DMS 273 treated with DMSO at 0.1 percent for 48 hours (cell line): ENCODE measurements at regions not wholly inside any gene's neighbourhood (a gene's known extent, or its start where the extent isn't known, plus 50 kb on each side); places are given as distances from the start of the nearest gene placed in this dataset.
"Not testable (repeated sequence)": the region's sequence is repeated elsewhere in the genome, so short reads cannot be mapped to it uniquely, and the experiment has no call there.

Experiments used
- DNase-seq: peaks from one replicate; lab custom pipeline; 2025; lab: John Stamatoyannopoulos, UW

DNA sequence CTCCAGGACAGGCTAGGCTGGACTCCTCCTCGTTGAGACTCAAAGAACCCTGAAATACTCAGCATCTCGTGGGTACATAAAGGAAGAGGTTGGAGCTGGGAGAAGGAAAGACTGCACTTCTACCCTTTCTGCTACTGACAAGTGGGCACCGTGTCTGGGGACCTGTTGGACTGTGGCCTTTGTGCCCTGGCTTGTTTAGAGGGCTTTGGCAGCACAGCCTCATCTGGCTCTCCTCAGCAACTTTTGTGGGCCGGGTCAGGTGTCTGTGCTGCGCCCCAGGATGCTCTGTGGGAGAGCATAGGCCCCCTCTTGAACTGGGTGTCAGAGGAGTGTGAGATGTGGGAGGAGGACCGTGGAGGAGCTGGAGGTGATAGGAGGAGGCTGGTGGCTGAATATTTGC is 142.4 kb downstream of the FCRL5 start:
- no peak for DNase-seq

GRCh38 chr1:157407917-157408525 is 144.3 kb downstream of the FCRL5 start:
- DNase-seq: no peak

DNA sequence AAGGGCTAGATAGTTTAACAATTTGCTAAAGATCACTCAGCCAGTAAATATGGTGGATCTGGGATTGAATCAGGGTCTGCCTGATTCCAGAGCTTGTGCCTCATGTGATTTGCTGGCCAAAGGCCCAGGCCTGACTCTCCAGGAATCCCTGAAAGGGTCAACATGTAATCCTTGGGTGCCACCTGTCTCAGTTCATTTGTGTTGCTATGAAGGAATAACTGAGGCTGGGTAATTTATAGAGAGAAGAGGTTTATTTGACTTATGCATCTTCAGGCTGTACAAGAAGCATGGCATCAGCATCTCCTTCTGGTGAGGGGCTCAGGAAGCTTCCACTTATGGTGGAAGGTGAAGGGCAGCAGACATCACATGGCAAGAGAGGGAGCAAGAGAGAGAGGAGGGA is 144.9 kb downstream of the FCRL5 start:
- DNase-seq: no peak

- no peak for DNase-seq
Measured at GRCh38 chr1:157405662-157406061, 146.7 kb downstream of the FCRL5 start.

DNA sequence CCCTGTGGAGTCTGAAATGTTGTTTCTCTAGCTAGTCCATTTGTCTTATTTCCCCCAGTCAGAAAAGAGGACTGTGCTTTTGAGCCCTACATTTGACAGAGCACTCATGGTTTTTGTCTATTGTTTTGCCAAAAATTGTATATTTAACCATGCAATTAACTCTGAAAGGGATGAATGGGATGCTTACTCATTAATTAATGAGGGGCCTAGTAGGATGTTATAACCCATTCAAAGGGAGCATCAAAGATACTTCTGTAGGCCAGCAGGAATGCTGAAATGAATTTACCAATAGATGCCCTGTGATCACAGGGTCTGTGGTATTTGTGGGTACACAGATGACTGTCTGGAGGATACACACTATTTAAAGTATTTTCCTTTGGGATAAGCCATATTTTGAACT is 147.7 kb downstream of the FCRL5 start:
- DNase-seq: no peak

DNA sequence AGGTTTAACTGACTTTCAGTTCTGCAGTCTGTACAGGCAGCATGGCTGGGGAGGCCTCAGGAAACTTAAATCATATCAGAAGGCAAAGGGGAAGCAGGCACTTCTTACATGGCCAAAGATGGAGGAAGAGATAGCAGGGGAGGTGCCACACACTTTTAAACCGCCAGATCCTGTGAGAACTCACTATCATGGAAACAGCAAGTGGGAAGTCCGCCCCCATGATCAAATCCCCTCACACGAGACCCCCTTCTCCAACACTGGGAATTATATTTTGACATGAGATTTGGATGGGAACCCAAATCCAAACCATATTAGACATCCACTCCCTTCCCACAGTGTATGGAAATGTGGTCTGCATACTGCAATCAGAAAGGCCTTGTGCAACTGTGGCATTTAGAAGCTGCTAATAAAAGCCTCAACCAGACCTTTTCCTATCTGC is 148.2 kb downstream of the FCRL5 start:
- no peak for DNase-seq

GRCh38 chr1:157403608-157404007 is 148.7 kb downstream of the FCRL5 start:
- DNase-seq: no peak

- no peak for DNase-seq
Measured at GRCh38 chr1:157403203-157403602, 149.1 kb downstream of the FCRL5 start.

- DNase-seq: no peak
Measured at GRCh38 chr1:157400766-157401165, 151.5 kb downstream of the FCRL5 start.

DNA sequence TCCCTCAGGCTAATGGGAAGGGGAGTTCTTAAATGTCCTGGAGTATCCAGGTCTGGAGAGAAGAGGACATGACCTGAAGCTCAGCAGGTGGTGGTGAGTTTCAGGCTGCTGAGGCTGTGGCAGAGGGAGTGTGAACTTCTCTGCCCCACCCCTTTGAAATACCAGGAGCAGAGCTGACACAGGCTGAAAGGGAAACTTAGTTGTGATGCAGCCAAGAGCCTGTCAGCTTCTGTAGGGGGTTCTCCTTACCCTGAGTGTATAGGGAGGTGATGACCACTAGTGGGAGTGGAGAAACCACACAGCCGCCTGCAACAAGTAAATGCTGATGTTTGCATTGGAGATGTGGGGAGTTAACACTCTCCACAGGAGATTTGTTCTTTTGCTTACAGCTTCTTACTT is 152.3 kb downstream of the FCRL5 start:
- no peak for DNase-seq

DNA sequence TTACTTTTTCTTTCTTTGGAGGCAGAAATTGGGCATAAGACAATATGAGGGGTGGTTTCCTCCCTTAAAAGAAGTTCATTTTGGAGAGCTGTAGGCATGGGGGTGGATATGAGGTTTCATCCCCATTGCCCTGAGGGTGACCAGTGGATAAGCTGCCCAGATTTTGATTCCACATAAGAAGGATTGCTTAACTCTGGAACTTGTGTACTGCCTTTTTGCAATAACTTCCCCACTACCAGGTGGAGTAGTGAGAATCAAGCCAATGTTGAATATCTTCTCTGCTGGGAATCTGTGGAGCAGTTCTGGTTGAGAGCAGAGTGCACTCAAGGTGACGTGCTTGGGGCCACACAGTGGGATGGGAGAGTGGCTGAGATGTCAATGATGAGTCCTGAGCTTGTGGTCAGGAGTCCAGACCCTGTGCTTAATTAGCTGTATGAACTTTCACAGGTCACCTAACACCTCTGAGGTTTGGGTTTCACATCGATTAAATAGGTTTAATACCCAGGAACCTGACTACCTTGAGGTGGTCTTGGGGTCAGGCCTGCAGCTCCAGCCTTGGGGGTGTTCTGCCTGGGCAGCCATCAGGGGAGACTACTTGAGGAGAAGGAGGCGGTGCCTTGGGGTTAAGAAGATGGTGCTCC is 152.9 kb downstream of the FCRL5 start:
- no peak for DNase-seq

GRCh38 chr1:157390651-157391050 is 161.7 kb downstream of the FCRL5 start:
- no peak for DNase-seq

DNA sequence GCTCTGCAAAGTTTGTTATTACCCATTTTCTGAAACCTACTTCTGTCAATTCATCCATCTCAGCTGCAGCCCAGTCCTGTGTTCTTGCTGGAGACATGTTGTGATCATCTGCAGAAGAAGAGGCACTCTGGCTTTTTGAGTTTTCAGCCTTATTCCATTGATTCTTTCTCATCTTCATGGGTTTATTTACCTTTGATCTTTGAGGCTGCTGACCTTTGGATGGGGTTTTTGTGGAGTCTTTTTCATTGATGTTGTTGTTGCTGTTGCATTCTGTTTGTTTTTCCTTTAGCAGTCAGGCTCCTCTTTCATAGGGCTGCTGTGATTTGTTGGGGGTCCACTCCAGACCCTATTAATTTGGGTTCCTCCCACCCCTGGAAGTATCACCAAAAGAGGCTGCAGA is 164.3 kb downstream of the FCRL5 start:
- DNase-seq: no peak

- DNase-seq: no peak
Measured at GRCh38 chr1:157384258-157384657, 168.1 kb downstream of the FCRL5 start.

- no peak for DNase-seq
Measured at GRCh38 chr1:157382351-157382750, 170.0 kb downstream of the FCRL5 start.

DNA sequence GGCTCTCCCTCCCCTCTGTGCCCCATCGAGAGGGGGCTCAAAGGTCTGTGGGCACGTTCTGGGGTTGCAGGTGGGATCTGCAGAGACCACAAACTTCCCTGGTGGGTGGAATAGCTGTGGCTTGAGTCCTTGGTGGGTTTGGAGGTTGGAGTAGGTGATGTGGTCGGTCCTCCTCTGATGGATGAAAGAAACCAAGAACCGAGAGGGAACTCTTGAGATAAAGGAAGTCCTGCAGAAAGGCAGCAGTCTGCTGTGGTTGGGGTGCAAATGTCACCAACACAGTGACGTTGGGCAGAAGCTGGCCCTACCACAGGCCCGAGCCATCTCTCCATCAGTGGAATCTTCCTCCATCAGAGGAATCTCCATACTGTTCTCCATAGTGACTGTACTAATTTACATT is 171.8 kb downstream of the FCRL5 start:
- no peak for DNase-seq

DNA sequence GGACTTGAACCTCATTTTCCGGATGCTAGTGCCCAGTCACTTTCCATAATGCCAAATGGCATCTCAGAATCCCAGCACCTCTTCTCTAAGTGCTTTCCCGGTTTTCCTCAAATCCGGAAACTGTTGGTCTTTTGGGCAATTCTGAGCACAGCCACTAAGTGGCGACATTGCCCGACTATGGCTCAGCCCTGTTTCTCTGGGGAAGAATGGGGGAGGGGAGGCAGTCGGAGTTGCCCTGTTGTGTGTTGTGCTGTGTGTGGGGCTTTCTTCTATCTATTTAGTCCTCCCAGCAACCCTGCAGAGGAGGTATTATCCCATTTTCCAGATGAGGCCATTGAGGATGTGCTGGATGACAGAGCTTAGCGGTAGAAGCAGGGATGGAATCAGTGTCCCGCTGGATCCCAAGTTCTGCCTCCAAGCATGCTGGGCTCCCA is 175.0 kb downstream of the FCRL5 start:
- not testable (repeated sequence) for DNase-seq

- DNase-seq: no peak
Measured at GRCh38 chr1:157376681-157377080, 175.6 kb downstream of the FCRL5 start.

- DNase-seq: not testable (repeated sequence)
Measured at GRCh38 chr1:157372311-157372710, 180.0 kb downstream of the FCRL5 start.

- DNase-seq: no peak
Measured at GRCh38 chr1:157371826-157372225, 180.5 kb downstream of the FCRL5 start.

- DNase-seq: no peak
Measured at GRCh38 chr1:157371221-157371620, 181.1 kb downstream of the FCRL5 start.

DNA sequence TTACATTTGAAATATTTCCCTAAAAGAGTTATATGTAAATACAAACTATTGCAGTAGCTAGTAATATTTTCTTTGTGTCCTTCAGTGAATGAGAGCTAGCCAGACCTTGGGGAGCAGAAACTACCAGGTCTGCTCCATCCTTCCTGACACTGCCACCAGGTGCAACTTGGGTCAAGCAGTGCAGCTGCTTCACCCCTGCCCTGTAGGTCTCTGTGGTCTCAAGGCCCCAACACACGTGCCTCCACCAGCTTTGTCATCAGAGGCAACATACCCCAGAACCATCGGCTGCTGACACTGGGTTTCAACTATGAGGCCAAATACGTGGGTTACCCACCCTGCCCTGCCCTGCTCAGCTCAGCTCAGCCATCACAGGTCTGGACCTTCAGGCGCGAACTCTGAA is 181.6 kb downstream of the FCRL5 start:
- DNase-seq: no peak

DNA sequence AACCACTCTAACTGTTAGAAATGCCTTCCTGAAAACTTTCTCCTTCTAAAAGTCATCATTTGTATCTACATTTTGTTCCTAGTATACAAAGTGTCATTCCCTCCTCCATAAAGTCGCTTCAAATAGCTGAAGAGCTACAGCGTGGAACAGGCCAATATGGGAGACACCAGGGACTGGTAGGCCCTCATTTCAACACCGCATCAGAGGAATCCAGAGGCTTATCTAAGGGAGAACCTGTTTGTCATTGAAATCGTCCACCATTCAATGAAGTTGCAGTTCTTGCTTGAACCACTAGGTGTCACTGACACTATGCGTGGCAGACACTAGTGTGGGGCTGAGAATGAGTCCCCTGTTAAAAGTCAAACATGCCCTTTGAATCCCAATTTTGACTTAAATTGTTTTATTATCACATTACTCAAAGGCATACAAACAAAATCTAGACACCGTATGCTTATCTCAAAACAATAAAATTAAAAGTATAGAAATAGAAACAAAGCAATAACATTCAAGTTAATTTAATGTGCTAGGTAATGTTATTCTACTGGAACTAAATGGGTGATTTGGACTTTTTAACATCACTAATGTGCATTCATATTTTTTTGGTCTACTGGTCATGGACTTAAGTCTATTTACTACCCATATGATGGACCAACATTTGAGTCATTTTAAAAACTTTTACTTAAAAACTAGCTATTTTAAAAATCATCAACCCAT is 182.3 kb downstream of the FCRL5 start:
- no peak for DNase-seq
